GM18519 (cell line): ENCODE measurements at regions not wholly inside any gene's neighbourhood (a gene's known extent, or its start where the extent isn't known, plus 50 kb on each side); places are given as distances from the start of the nearest gene placed in this dataset.

Experiments used
- ATAC-seq: cut with Tn5 transposase; IDR thresholded peaks from one replicate; pipeline ENCODE4 v1.9.1; 2021; ENCODE audit warnings: mild to moderate bottlenecking, moderate library complexity; ENCODE audit not compliant: unreplicated experiment, low FRiP score

DNA sequence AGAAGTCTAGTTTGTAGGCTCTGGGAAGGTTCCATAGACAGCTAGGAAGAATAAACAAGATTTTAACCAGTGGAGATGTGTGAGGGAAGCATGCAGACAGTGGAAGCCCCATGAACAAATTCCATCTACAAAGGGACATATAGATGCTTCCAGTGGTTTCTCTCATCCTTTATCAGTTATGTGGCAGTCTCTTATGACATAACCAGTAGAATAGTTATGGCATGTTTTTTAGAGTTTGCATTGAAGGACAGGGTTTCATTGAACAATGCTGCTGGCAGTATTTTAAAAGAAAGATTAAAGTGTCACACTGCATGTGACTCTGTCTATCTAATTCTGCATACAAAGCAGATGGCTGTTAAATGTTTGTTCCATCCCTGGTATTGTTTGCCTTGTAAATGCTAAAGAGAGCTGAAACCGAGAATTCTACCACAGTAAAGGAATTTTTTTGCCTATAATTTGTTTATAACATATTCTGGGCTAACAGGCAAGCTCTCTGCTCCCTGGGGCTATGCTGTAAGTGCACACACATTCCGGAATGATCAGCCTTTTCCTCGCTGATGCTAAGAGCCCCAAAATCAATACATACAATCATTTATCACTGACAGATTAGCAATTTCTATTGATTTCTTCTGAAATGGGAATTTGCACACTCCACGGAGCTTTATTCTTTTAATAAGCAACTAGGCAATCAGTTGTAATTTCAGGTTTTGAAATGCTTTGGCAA, 76.8 kb upstream of the PELI1 start:
- ATAC-seq, result no peak

- ATAC-seq, result no peak
Observed at GRCh38 chr2:64221935-64222334, 77.7 kb upstream of the PELI1 start.

DNA sequence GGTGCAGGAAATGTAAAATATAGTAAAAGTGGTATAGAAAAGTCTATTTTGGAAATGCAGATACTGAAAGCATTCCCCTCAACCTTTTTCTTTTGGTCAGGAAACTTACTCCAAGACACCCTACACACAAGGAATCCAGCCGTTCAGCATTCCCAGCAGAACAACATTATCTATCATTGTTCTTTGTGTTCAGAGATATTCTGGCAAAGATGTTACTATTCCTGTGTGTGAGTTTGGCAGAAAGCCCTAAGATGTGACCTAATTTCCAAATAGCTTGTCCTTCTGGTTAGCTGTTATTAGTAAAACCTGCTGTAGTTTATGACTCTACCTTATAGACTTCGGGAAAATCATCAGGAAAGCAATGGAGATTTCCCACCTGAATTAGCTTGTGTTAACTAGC, 78.1 kb upstream of the PELI1 start:
- no peak for ATAC-seq

- ATAC-seq, result no peak
Observed at GRCh38 chr2:64223055-64223454, 78.8 kb upstream of the PELI1 start.

GRCh38 chr2:64225491-64225890, 81.3 kb upstream of the PELI1 start:
- no peak for ATAC-seq

GRCh38 chr2:64226611-64227010, 82.4 kb upstream of the PELI1 start:
- no peak for ATAC-seq

DNA sequence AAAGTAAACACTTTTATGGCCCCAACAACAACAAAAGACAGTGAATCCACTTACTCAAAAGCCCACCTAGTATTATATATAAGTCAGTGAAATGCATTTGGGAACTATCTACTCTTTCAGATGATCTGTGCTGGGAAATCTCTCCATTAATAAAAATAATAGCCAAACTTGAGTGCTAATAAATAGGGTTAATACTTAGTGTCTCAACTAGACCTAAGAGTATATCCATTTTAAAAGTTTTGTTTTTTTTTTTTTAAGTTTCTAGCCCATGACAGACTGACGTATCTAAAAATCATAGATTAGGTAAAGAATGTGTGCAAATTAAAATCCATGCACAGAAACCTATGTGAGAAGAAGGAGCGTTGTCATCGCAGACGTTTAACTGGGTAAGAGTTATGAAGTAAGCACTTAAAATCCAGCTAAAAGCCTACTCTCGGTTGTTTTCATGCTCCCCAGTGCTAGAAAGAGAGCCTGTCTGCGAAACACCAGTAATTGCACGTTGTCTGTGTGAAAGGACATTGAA, 83.4 kb upstream of the PELI1 start:
- ATAC-seq, result no peak

GRCh38 chr2:64228126-64228678, 84.0 kb upstream of the PELI1 start:
- ATAC-seq, result peak; percentile 82

DNA sequence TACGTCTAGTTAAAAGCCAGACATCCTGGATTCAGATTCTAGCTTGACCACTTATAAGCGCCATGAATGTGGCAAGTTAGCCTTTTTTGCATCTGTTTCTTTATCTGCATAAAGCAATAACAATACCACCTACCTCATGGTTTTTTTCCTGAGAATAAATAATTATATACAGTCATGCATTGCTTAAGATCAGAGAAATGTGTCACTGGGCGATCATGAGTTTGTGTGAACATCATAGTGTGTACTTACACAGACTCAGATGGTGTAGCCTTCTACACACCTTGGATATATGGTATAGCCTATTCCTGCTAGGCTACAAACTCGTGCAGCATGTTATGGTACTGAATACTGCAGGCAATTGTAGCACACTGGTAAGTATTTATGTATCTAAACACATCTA, 84.7 kb upstream of the PELI1 start:
- no peak for ATAC-seq

- ATAC-seq, result no peak
Observed at GRCh38 chr2:64230540-64230939, 86.3 kb upstream of the PELI1 start.

GRCh38 chr2:64232266-64232665, 88.0 kb upstream of the PELI1 start:
- ATAC-seq, result no peak

- no peak for ATAC-seq
Observed at GRCh38 chr2:64233376-64233922, 89.2 kb upstream of the PELI1 start.

DNA sequence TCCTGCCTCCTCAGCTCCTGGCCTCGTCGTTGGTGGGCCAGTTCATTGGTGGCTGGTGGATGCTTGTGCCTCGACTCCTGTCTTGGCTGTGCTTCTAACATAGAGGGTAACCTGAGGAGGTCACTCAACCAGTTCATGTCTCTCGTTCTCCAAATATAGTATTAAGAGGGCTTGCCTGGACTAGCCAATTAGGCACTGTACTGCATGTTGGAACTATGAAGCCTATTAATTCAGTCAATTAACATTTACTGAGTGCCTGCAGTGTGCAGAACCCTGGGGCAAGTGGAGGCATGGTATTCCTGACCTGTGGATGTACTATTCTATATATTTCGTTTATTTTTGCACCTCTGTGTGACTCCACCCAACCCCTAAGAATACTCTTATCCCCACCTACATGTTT, 89.9 kb upstream of the PELI1 start:
- no peak for ATAC-seq

DNA sequence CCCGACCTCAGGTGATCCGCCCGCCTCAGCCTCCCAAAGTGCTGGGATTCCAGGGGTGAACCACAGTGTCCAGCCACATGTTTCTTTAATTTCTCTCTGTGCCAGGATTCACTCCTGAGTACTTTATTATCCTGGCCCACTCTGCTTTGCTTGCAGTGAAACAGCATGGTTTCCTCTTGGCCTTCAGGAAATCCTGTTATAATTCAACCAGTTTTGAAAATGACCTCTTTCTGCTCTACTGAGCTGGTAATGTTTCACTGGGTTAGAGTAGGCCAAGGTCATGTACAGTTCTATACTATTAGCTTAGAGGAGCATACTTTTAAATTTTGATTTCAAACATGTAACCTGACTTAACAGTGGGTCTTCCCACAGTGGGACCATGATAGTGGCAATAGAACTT, 90.6 kb upstream of the PELI1 start:
- ATAC-seq, result no peak

GRCh38 chr2:64237266-64237665, 93.0 kb upstream of the PELI1 start:
- ATAC-seq, result no peak

DNA sequence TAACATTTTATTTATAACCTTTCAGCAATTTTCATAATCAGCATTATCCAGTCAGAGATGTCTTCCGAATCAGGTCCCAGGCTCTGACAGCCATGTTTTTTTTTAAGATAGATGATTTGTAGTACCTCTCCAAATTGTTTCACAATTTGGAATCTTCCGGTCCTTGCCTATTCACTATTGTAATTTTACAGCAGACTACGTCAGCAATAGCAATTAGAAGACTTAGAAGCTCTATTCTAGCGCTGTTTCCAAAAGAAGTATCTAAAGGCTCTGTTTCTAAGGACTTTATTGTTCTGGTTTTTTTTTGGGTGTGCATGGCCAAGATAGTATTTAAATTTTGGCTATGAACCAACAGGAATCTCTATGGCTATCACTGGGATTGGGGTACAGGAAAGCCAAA, 94.6 kb upstream of the PELI1 start:
- ATAC-seq, result no peak

- no peak for ATAC-seq
Observed at GRCh38 chr2:64243081-64244036, 99.1 kb upstream of the PELI1 start.

GRCh38 chr2:64244037-64244416, 99.8 kb upstream of the PELI1 start:
- ATAC-seq, result no peak

DNA sequence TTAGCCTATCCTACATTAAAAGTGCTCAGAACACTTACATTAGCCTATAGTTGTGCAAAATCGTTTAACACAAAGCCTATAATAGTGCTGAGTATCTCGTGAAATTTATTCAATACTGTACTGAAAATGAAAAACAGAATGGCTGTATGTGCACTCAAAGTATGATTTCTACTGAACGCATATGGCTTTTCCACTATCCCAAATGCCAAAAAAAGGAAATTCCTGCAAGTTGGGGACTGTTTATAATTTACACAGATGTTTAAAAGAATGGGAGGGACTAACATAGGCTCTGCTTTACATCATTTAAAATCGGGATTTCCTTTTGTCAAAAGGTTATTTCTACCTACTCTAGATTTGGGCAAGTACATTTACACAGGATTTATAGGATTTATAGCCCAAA, 101.4 kb upstream of the PELI1 start:
- ATAC-seq, result no peak

- ATAC-seq, result no peak
Observed at GRCh38 chr2:64246962-64247361, 102.7 kb upstream of the PELI1 start.

- ATAC-seq, result no peak
Observed at GRCh38 chr2:64249426-64249825, 105.2 kb upstream of the PELI1 start.
